H9 (cell line): ENCODE measurements at regions not wholly inside any gene's neighbourhood (a gene's known extent, or its start where the extent isn't known, plus 50 kb on each side); places are given as distances from the start of the nearest gene placed in this dataset.

Experiments used
- DNase-seq: peaks from one replicate; pipeline ENCODE4 v3.0.0-alpha.2; 2017
- H2AFZ ChIP-seq: one replicate; pipeline ENCODE4 v1.6.1; 2013; ENCODE audit warnings: mild to moderate bottlenecking, low read length, control low read depth, moderate library complexity
- H2AK5ac ChIP-seq: 2 replicates; pipeline ENCODE4 v1.6.1; 2013; ENCODE audit warnings: low read length, control low read depth, mixed read lengths; ENCODE audit not compliant: insufficient read length
- H2BK120ac ChIP-seq: one replicate; pipeline ENCODE4 v1.6.1; 2013; ENCODE audit warnings: low read depth, mild to moderate bottlenecking, low read length, control low read depth, inconsistent platforms; ENCODE audit not compliant: poor library complexity, severe bottlenecking
- H2BK12ac ChIP-seq: 2 replicates; pipeline ENCODE4 v1.6.1; 2013; ENCODE audit warnings: low read length, control low read depth, mixed read lengths, low read depth; ENCODE audit not compliant: insufficient read length
- H2BK15ac ChIP-seq: 2 replicates; pipeline ENCODE4 v1.6.1; 2013; ENCODE audit warnings: low read depth, low read length, control low read depth
- H2BK20ac ChIP-seq: one replicate; pipeline ENCODE4 v1.6.1; 2013; ENCODE audit warnings: low read depth, mild to moderate bottlenecking, low read length, control low read depth, inconsistent platforms; ENCODE audit not compliant: poor library complexity, severe bottlenecking
- H2BK5ac ChIP-seq: 2 replicates; pipeline ENCODE4 v1.6.1; 2013; ENCODE audit warnings: low read length, control low read depth, mixed read lengths; ENCODE audit not compliant: insufficient read length
- H3K14ac ChIP-seq: 2 replicates; pipeline ENCODE4 v1.6.1; 2013; ENCODE audit warnings: low read length, control low read depth; ENCODE audit not compliant: insufficient read depth
- H3K18ac ChIP-seq: 2 replicates; pipeline ENCODE4 v1.6.1; 2013; ENCODE audit warnings: low read depth, mild to moderate bottlenecking, mixed read lengths, low read length, control low read depth; ENCODE audit not compliant: insufficient read length
- H3K23ac ChIP-seq: 2 replicates; pipeline ENCODE4 v1.6.1; 2013; ENCODE audit warnings: low read length, control low read depth, mixed read lengths, low read depth; ENCODE audit not compliant: insufficient read length
- H3K23me2 ChIP-seq: 2 replicates; pipeline ENCODE4 v1.6.1; 2013; ENCODE audit warnings: low read depth, mild to moderate bottlenecking, mixed read lengths, low read length, control low read depth; ENCODE audit not compliant: insufficient read length, poor library complexity, severe bottlenecking
- H3K27ac ChIP-seq: 2 replicates; pipeline ENCODE4 v1.5.1; 2013; ENCODE audit warnings: low read length, control low read depth, mixed read lengths, low read depth; ENCODE audit not compliant: insufficient read length
- H3K27me3 ChIP-seq: 2 replicates; pipeline ENCODE4 v1.6.1; 2013; ENCODE audit warnings: low read length, control low read depth, inconsistent platforms; ENCODE audit not compliant: insufficient read depth
- H3K4ac ChIP-seq: 2 replicates; pipeline ENCODE4 v1.6.1; 2013; ENCODE audit warnings: low read depth, mild to moderate bottlenecking, control low read depth, inconsistent platforms, low read length, moderate library complexity
- H3K4me1 ChIP-seq: 2 replicates; pipeline ENCODE4 v1.6.1; 2013; ENCODE audit warnings: low read length, control low read depth, inconsistent platforms; ENCODE audit not compliant: insufficient read depth
- H3K4me2 ChIP-seq: 2 replicates; pipeline ENCODE4 v1.6.1; 2013; ENCODE audit warnings: low read length, control low read depth, mixed read lengths; ENCODE audit not compliant: insufficient read length, insufficient read depth
- H3K56ac ChIP-seq: 2 replicates; pipeline ENCODE4 v1.6.1; 2013; ENCODE audit warnings: low read depth, mild to moderate bottlenecking, mixed read lengths, low read length, control low read depth; ENCODE audit not compliant: insufficient read length
- H3K79me1 ChIP-seq: 2 replicates; pipeline ENCODE4 v1.6.1; 2013; ENCODE audit warnings: low read depth, mild to moderate bottlenecking, moderate library complexity, low read length, control low read depth, inconsistent platforms; ENCODE audit not compliant: insufficient read depth, poor library complexity, severe bottlenecking
- H3K79me2 ChIP-seq: 2 replicates; pipeline ENCODE4 v1.6.1; 2013; ENCODE audit warnings: low read length, control low read depth, inconsistent platforms; ENCODE audit not compliant: insufficient read depth
- H3K9ac ChIP-seq: 2 replicates; pipeline ENCODE4 v1.6.1; 2013; ENCODE audit warnings: low read length, control low read depth, mixed read lengths; ENCODE audit not compliant: insufficient read length; ENCODE audit errors: extremely low read depth
- H3K9me3 ChIP-seq: one replicate; pipeline ENCODE4 v1.6.1; 2013; ENCODE audit warnings: low read depth, low read length, inconsistent platforms; ENCODE audit not compliant: control insufficient read depth
- H3T11ph ChIP-seq: one replicate; pipeline ENCODE4 v1.6.1; 2013; ENCODE audit warnings: mild to moderate bottlenecking, low read length, control low read depth, inconsistent platforms
- H4K20me1 ChIP-seq: one replicate; pipeline ENCODE4 v1.6.1; 2013; ENCODE audit not compliant: control insufficient read depth, insufficient read length, insufficient read depth
- H4K5ac ChIP-seq: 2 replicates; pipeline ENCODE4 v1.6.1; 2013; ENCODE audit warnings: low read depth, mild to moderate bottlenecking, mixed read lengths, low read length, control low read depth; ENCODE audit not compliant: insufficient read length
- H4K8ac ChIP-seq: replicated peaks from 2 replicates; pipeline ENCODE4 v1.6.1; 2013; ENCODE audit warnings: low read length, control low read depth, mixed read lengths, low read depth; ENCODE audit not compliant: insufficient read length
- H4K91ac ChIP-seq: 2 replicates; pipeline ENCODE4 v1.6.1; 2013; ENCODE audit warnings: low read depth, mild to moderate bottlenecking, moderate library complexity, mixed read lengths, low read length, control low read depth; ENCODE audit not compliant: insufficient read length
- H3K27ac Mint-ChIP-seq, 3 experiments: 2 replicates in 2 of 3; 3 replicates in 1 of 3; pipeline ENCODE4 v1.8.0; 2020 to 2021; ENCODE audit warnings: mixed read lengths in 3 of 3, mild to moderate bottlenecking in 1 of 3, moderate library complexity in 1 of 3
- H3K27me3 Mint-ChIP-seq: 2 replicates; pipeline ENCODE4 v1.8.0; 2021; ENCODE audit warnings: low read depth, mild to moderate bottlenecking, moderate library complexity, mixed read lengths
- H3K36me3 Mint-ChIP-seq, 3 experiments: 2 replicates in 2 of 3; 3 replicates in 1 of 3; pipeline ENCODE4 v1.8.0; 2020 to 2021; ENCODE audit warnings: low read depth in 3 of 3, mixed read lengths in 3 of 3; ENCODE audit not compliant: insufficient read depth in 1 of 3
- H3K4me1 Mint-ChIP-seq, 2 experiments: 2 replicates each; pipeline ENCODE4 v1.8.0; 2020; ENCODE audit warnings: mixed read lengths in 2 of 2
- H3K4me3 Mint-ChIP-seq, 2 experiments: 2 replicates in 1 of 2; 3 replicates in 1 of 2; pipeline ENCODE4 v1.8.0; 2020 to 2021; ENCODE audit warnings: mild to moderate bottlenecking in 2 of 2, mixed read lengths in 2 of 2, moderate library complexity in 1 of 2
- H3K9me3 Mint-ChIP-seq, 2 experiments: 2 replicates in 1 of 2; 3 replicates in 1 of 2; pipeline ENCODE4 v1.8.0; 2020; ENCODE audit warnings: mild to moderate bottlenecking in 2 of 2, mixed read lengths in 2 of 2, moderate library complexity in 1 of 2
- CTCF ChIP-seq: fragments of 200-600 bp; sonication (generic); conservative IDR thresholded peaks from 3 replicates; pipeline ENCODE4 v1.8.0; 2021; ENCODE audit warnings: antibody characterized with exemption, mild to moderate bottlenecking
- WGBS: extraction: QIAGEN DNeasy Blood & Tissue Kit; methylation state at CpG from one replicate; pipeline ENCODE4 v1.1.7; 2013; ENCODE audit warnings: missing lambda C conversion rate, low lambda C conversion rate, mixed read lengths; ENCODE audit not compliant: insufficient read length; ENCODE audit errors: extremely low coverage; 5-methylcytosine and 5-hydroxymethylcytosine counted together

- Mint-ChIP-seq H3K27me3 (peaks cover 36% of the 10 kb centered on the region), H3K4me1 (peaks cover 6 to 10% of the 10 kb centered on the region in 2 experiments; a peak in 3 of 4 replicates), H3K27ac (no peak overlapping the region; a peak in 1 of 7 replicates), H3K4me3 (no peak overlapping the region), H3K36me3 (no peaks in the 10 kb centered on the region), H3K9me3 (peaks cover 0 to 4% of the 10 kb centered on the region in 2 experiments; a peak in 2 of 5 replicates)
- no CpG with 5 or more reads among the region's 6 CpGs for whole genome bisulfite sequencing
- no peak overlapping the region for H2AFZ ChIP-seq
- no peak for DNase-seq
- no peaks in the 10 kb centered on the region for H3K79me2 ChIP-seq
- no peaks in the 10 kb centered on the region for H3K9me3 ChIP-seq
- H4K5ac ChIP-seq = no peak overlapping the region
- no peak overlapping the region for H4K91ac ChIP-seq
- H2BK15ac ChIP-seq = no peak overlapping the region
- no peak overlapping the region for H3K27ac ChIP-seq
- H3K4me1 ChIP-seq = no peaks in the 10 kb centered on the region
- H3T11ph ChIP-seq = no peak overlapping the region
- no peak overlapping the region for H3K56ac ChIP-seq
- no peaks in the 10 kb centered on the region for H3K23me2 ChIP-seq
- H3K23ac ChIP-seq = no peak overlapping the region
- H3K27me3 ChIP-seq = peaks cover 4% of the 10 kb centered on the region; the same call in 1 of the 2 replicates
- no peaks in the 10 kb centered on the region for H4K20me1 ChIP-seq
- TF ChIP-seq CTCF = no peak
- H3K79me1 ChIP-seq = no peaks in the 10 kb centered on the region
- H2BK5ac ChIP-seq = no peak overlapping the region
- no peak overlapping the region for H2BK120ac ChIP-seq
- no peak overlapping the region for H3K14ac ChIP-seq
- H2BK20ac ChIP-seq = no peak overlapping the region
- no peak overlapping the region for H2AK5ac ChIP-seq
- no peak overlapping the region for H3K4me2 ChIP-seq
- H3K9ac ChIP-seq = no peak overlapping the region
- no peak overlapping the region for H4K8ac ChIP-seq
- no peak overlapping the region for H3K18ac ChIP-seq
- no peak overlapping the region for H3K4ac ChIP-seq
- H2BK12ac ChIP-seq = no peak overlapping the region
These were observed 161.0 kb downstream of the HERPUD2 start for GRCh38 chr7:35533902-35534301.
